Keratinocyte (primary cell): ENCODE measurements at regions not wholly inside any gene's neighbourhood (a gene's known extent, or its start where the extent isn't known, plus 50 kb on each side); places are given as distances from the start of the nearest gene placed in this dataset.

Experiments
- DNase-seq: peaks from one replicate; pipeline ENCODE4 v3.0.0-alpha.2; 2011; ENCODE audit warnings: low read depth, missing footprints, low spot score
- FAIRE-seq: peaks from 2 replicates; lab custom pipeline; 2011; peaks lifted over from hg19 to GRCh38; lab: Jason Lieb, UNC
- H2AFZ ChIP-seq: 2 replicates; pipeline ENCODE4 v1.6.0; 2012; ENCODE audit warnings: low read length, control low read depth, inconsistent platforms; ENCODE audit not compliant: control insufficient read depth
- H3K27ac ChIP-seq: 2 replicates; pipeline ENCODE4 v1.5.1; 2011; ENCODE audit warnings: low read length; ENCODE audit not compliant: control insufficient read depth, insufficient read depth
- H3K27me3 ChIP-seq: 3 replicates; pipeline ENCODE4 v1.6.0; 2011; ENCODE audit warnings: low read length; ENCODE audit not compliant: control insufficient read depth, insufficient read depth; ENCODE audit errors: extremely low read depth
- H3K36me3 ChIP-seq, 2 experiments: 2 replicates in 1 of 2; 3 replicates in 1 of 2; pipeline ENCODE4 v1.5.1; 2011; ENCODE audit warnings: low read length in 2 of 2, mild to moderate bottlenecking in 1 of 2; ENCODE audit not compliant: control insufficient read depth in 2 of 2, insufficient read depth in 2 of 2; ENCODE audit errors: extremely low read depth in 1 of 2
- H3K4me1 ChIP-seq: 3 replicates; pipeline ENCODE4 v1.5.1; 2011; ENCODE audit warnings: low read length; ENCODE audit not compliant: control insufficient read depth, insufficient read depth; ENCODE audit errors: extremely low read depth
- H3K4me2 ChIP-seq: 3 replicates; pipeline ENCODE4 v1.6.0; 2011; ENCODE audit warnings: low read depth, low read length; ENCODE audit not compliant: control insufficient read depth, insufficient read depth; ENCODE audit errors: extremely low read depth
- H3K4me3 ChIP-seq, 3 experiments: fragments of 200-600 bp in 1 of 3; sonication (generic) in 1 of 3; 2 replicates in 2 of 3; 3 replicates in 1 of 3; pipeline ENCODE4 v1.5.1; 2011 to 2016; ENCODE audit warnings: low read length in 3 of 3, mild to moderate bottlenecking in 3 of 3, control low read depth in 2 of 3, inconsistent platforms in 1 of 3, low read depth in 1 of 3, mixed read lengths in 1 of 3, mixed run types in 1 of 3, moderate library complexity in 1 of 3; ENCODE audit not compliant: control insufficient read depth in 2 of 3, insufficient read depth in 2 of 3; ENCODE audit errors: extremely low read depth in 1 of 3
- H3K79me2 ChIP-seq: 2 replicates; pipeline ENCODE4 v1.6.0; 2012; ENCODE audit warnings: low read length; ENCODE audit not compliant: control insufficient read depth, insufficient read depth
- H3K9ac ChIP-seq: 3 replicates; pipeline ENCODE4 v1.6.0; 2011; ENCODE audit warnings: low read length; ENCODE audit not compliant: control insufficient read depth, insufficient read depth; ENCODE audit errors: extremely low read depth
- H3K9me1 ChIP-seq: 3 replicates; pipeline ENCODE4 v1.6.0; 2011; ENCODE audit warnings: low read length; ENCODE audit not compliant: control insufficient read depth, insufficient read depth; ENCODE audit errors: extremely low read depth
- H3K9me3 ChIP-seq: 2 replicates; pipeline ENCODE4 v1.5.1; 2012; ENCODE audit warnings: low read depth, low read length; ENCODE audit not compliant: control insufficient read depth
- H4K20me1 ChIP-seq: 3 replicates; pipeline ENCODE4 v1.6.0; 2011; ENCODE audit warnings: low read length; ENCODE audit not compliant: control insufficient read depth, insufficient read depth; ENCODE audit errors: extremely low read depth
- CTCF ChIP-seq, 3 experiments: IDR thresholded peaks in 1 of 3; conservative IDR thresholded peaks in 1 of 3; optimal IDR thresholded peaks in 1 of 3; 2 replicates in 2 of 3; 3 replicates in 1 of 3; pipeline versions ENCODE3 to v1.5.1; 2011; ENCODE audit warnings: low read length in 3 of 3, mild to moderate bottlenecking in 3 of 3, moderate library complexity in 2 of 3, control low read depth in 1 of 3, inconsistent platforms in 1 of 3; ENCODE audit not compliant: insufficient read depth in 2 of 3; ENCODE audit errors: extremely low read depth in 1 of 3
- EZH2 ChIP-seq: IDR thresholded peaks from one replicate; pipeline ENCODE4 v1.6.1; 2012; ENCODE audit warnings: inconsistent platforms, mild to moderate bottlenecking, low read length, moderate library complexity
- dilution Hi-C: fragments of 300-500 bp; cut with MboI; formaldehyde crosslinking; loops from one replicate; pipeline ENCODE4 v1.7.0; 2020; ENCODE audit warnings: low sequenced_read_pairs; ENCODE audit not compliant: extremely low pct_ligation_motif_present

GRCh38 chr2:67242456-67242855 lies 154.7 kb upstream of the ETAA1 start:
- no peak overlapping the region for H3K9ac ChIP-seq
- no peak overlapping the region for H3K27ac ChIP-seq
- H3K36me3 ChIP-seq = no peaks in the 10 kb centered on the region
- no peaks in the 10 kb centered on the region for H3K27me3 ChIP-seq
- H3K4me3 ChIP-seq = no peak overlapping the region
- FAIRE-seq (no peak), DNase-seq (no peak)
- H3K9me3 ChIP-seq = no peaks in the 10 kb centered on the region
- H4K20me1 ChIP-seq = no peaks in the 10 kb centered on the region
- H3K4me1 ChIP-seq = no peaks in the 10 kb centered on the region
- no peak overlapping the region for H3K4me2 ChIP-seq
- H3K9me1 ChIP-seq = no peaks in the 10 kb centered on the region
- TF ChIP-seq EZH2 = no peak
- TF ChIP-seq CTCF (optimal IDR thresholded peaks at IDR 0.05 in 1 of 3, IDR thresholded peaks at IDR 0.05 in 1 of 3, conservative IDR thresholded peaks at IDR 0.05 in 1 of 3; ENCODE audit: extremely low read depth in 1 of 3, insufficient read depth in 2 of 3, low read length in 3 of 3) = no peak
- no peak overlapping the region for H2AFZ ChIP-seq
- H3K79me2 ChIP-seq = no peaks in the 10 kb centered on the region
- dilution Hi-C loops = no loop called here

- Histone ChIP-seq H4K20me1 (no peaks in the 10 kb centered on the region), H3K9me3 (no peaks in the 10 kb centered on the region), H3K4me1 (no peaks in the 10 kb centered on the region), H3K4me3 (no peak overlapping the region), H3K9ac (no peak overlapping the region), H3K79me2 (no peaks in the 10 kb centered on the region), H3K27me3 (no peaks in the 10 kb centered on the region), H2AFZ (no peak overlapping the region), H3K4me2 (no peak overlapping the region), H3K9me1 (no peaks in the 10 kb centered on the region), H3K27ac (no peak overlapping the region), H3K36me3 (no peaks in the 10 kb centered on the region)
- TF ChIP-seq CTCF (optimal IDR thresholded peaks at IDR 0.05 in 1 of 3, IDR thresholded peaks at IDR 0.05 in 1 of 3, conservative IDR thresholded peaks at IDR 0.05 in 1 of 3; ENCODE audit: extremely low read depth in 1 of 3, insufficient read depth in 2 of 3, low read length in 3 of 3) (no peak), EZH2 (no peak)
- dilution Hi-C loops = no loop called here
- FAIRE-seq (no peak), DNase-seq (no peak)
Measured at GRCh38 chr2:67243919-67244318, 153.2 kb upstream of the ETAA1 start.
